NCI-H1092 treated with DMSO at 0.1 percent for 48 hours (cell line): ENCODE measurements at regions not wholly inside any gene's neighbourhood (a gene's known extent, or its start where the extent isn't known, plus 50 kb on each side); places are given as distances from the start of the nearest gene placed in this dataset.
"Not testable (repeated sequence)": the region's sequence is repeated elsewhere in the genome, so short reads cannot be mapped to it uniquely, and the experiment has no call there.

Experiments
- DNase-seq: peaks from one replicate; lab custom pipeline; 2025; lab: John Stamatoyannopoulos, UW

DNA sequence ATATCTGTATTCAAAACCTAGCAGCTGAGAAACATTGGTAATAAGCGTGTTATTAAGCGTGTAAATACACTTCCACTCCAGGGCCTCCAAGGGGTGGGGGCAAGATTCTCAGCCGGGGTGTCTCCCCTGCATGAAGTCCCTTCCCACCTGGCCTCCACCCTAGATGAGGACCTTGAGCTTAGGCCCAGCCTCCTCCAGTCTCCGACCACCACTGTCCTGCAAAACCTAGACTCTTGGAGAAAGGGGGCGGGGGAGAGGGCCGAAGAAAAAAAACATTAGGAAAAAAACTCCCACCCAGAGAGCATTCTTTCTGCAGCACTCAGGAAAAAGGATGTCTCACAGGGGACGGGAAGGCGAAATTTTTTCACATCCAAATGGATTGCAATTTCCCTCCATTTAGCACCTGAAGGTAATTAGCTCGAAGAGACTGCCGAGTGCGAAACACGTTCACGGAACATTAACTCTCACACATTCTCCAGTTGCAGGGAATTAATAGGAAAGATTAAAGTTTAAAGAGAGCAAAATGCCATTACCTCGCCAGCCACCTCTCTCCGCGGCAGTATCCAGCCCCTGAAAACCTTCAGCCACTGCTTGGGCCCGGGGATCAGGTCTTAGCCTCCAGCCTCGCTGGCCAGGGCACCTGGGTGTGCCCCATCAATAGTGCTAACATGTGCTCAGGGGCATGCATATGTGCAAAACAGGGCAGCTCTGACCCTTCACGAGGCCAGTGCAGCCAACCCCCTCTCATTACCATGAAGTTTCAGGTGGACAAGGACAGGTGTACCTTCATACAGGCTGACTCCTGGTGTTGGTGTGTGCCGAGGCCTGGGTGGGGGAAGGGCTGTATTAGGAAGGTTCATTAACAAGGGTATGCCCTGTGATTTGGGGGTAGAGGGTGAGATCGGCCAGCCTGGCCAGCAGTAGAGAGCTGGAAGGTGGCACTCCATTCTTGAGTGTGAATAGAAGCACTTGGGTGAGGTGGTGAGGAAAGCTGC lies 77.2 kb downstream of the HIF1AN start:
- no peak for DNase-seq

GRCh38 chr10:100613846-100614245 lies 78.1 kb downstream of the HIF1AN start:
- no peak for DNase-seq

DNA sequence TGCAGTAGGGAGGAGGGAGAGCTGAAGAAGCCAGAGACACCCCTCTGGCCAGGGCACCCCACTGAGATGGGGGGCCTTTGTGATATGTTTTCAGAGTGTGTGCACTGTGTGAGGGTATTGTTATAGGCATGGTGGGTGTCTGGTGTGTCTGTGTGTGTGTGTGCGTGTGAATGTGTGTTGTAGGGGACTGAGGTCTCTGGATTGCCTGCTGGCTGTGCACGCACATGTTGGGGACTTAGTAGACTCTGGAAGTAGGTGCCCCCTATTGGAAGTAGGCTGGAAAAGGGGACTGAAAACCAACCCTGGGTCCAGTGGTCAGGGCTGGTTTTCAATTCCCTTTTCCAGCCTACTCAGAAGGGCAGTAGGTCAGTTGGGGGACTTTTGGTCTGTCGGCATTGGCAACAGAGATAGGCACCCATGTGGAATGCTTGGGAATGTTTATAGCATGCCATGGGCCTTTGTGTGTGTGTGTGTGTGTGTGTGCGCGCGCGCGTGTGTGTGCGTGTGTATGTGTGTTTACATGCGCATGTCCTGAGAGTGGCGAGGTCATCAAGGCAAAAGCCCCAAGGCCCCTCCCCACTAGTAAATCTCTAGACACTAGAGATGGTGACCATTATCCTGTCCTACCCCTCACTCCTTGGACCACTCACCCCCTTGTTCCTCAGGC lies 78.8 kb downstream of the HIF1AN start:
- DNase-seq: no peak

DNA sequence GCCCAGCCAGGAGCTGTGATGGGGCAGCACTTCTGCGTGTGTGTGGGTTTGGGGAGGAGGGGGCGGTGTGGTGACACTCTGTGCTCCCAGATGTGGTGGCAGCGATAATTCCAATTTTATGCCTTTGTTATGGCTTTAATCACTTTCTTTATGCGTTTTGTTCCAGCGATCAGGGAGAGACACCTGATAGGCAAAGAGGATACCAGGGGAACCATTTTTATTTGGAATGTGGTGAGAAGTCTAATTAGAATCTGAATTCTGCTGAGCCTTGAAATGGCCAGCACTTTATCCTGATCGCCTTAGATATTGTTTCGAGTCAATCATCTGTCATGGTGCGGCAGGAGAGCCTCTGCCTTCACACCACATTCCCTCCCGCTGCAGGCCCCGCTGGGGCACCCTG lies 79.5 kb downstream of the HIF1AN start:
- no peak for DNase-seq

DNA sequence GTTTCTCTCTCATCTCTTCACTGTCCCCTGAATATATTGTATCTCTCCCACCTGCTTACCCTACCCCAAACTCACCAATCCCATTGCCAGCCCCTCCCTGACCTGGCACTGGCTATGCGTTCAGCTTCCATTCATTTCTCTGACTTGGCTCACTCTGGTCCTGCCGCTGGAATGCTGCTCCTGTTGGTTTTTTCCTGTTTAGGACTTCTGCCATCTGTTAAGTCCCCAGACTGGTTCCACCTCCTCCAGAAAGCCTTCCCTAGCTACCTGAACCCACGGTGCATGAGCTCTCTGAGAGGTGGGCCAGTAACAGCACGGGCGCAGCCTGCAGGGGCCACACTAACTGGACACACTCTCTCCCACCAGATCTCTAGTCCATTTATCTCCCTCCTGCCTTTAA lies 80.2 kb downstream of the HIF1AN start:
- no peak for DNase-seq

DNA sequence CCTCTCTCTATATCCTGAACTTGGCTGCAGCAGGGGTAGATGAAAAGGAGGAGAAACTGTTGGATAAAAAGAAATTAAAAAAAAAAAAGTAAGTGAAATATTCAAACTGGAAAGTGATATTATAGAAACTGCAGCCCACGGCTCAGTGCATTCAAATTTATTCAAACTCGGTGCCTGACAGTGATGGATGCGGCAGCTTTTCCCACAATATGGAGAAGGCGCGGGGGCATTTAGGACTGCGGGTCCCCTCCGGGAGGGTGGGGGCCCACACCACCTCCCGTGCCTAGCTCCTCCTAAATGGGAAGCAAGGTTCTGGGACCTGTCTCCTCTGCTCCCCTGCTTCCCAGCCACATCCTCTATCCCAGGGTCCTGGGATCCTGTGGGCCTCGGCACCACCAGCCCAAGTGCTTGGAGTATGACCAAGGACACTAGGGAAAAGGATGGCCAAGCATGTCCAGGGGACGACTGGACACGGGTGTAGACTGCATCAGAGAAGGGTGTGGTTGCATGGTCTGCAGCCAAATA lies 82.4 kb downstream of the HIF1AN start:
- no peak for DNase-seq

GRCh38 chr10:100618632-100619255 lies 83.0 kb downstream of the HIF1AN start:
- no peak for DNase-seq

DNA sequence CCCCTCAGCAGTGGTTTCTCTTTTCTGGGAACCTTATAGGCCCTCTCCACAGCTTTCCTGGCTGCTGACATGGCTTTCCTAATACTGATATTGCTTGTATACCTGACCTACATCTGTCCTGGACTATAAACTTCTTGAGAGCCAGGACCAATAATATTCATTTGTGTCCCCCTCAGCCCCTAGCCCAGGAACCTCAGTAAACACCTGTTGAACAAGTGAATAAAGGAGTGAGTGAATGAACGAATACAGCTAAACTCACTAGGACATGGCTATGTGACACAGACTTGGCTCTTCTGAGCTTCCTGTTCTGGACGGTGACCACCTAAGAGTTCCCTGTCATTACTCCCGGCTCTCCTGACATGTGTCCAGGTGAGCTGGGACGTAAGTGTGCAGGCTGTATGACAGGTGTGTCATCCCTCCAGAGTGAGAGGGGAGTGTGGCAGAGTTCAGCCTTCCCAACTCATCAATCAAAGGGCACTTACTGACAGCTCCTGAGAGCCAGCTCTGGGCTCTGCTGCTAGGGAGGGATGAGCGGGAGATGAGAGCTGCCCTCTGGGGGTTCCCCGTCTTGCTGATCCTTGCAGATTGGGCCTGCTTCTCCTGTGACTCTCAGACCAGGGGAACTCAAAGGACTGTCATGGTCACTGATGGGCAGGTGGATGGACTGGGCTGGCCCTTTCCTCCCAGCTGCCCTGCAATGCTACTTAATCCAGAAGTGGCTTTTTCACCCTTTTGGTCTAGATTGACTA lies 84.5 kb downstream of the HIF1AN start:
- DNase-seq: no peak

GRCh38 chr10:100621360-100622205 lies 85.8 kb downstream of the HIF1AN start:
- no peak for DNase-seq

DNA sequence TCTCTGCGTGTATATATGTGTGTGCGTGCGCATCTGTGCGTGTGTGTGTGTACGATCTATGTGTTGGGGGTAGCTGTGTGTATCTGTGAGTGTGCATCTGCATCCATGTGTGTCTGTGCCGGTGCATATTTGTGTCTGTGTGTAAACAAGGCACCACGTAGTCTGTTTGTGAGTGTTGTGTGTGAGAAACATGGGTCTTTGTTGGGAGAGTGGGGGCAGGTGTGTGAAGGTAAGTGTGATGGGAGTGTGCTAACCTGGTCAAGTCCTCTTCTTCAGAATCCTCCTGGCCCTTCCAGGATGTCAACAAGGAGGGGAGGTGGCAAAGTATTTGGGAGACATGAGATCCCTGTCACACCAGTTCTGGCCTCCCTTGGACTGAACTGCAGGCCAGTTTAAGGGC lies 87.2 kb downstream of the HIF1AN start:
- DNase-seq: no peak

DNA sequence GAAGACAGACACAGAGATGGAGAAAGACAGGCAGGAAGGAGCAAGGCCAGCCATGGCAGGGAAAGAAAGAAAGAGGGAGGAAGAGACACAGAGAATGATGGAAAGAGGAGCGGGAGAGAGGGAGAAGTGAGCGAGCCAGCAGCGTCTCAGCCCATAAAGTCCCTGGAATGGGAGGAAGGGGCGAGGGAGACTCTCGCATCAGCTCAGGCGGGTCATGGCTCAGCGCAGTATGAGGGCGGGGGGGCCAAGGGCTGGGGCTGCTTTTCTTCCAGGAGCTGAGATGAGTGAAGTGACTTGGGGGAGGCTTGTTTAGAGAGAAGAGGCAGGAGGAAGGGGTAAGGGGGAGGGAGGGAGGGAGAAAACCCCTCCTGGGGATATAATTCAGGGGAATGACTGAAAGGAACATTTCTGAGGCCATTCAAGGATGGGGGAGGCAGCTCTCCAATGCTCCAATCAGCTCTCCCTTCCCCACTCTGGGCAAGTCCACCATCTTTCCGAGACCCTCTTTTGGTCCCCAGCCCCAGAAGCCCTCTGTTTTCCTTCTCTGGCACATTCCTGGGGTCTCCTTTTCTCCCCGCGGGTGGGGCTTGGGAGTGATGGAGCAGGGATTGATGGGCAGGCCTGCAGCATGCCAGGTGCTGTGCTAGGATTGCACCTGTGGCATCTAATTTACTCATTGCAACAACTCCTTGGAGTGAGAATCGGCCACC lies 87.9 kb downstream of the HIF1AN start:
- DNase-seq: no peak

DNA sequence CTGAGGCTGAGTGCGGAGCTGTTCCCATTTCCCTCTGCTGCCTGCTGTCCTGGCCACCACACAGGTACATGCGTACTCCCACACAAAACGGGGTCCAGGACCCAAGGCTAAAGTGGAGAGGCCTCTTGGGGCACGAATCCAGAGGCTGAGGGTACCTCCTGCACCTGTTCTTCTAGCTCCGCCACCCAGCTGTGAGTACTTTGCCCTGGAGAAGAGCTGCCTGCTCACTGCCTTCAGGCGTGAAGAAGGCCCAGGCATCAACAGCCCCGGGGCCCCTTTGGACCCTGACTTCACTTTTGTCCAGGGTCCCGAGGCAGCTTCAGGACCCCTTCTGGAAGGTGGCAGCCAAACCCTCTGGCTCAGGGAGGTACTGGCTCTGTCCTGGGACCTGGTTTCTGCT lies 88.6 kb downstream of the HIF1AN start:
- DNase-seq: no peak

- no peak for DNase-seq
These were observed 90.1 kb downstream of the HIF1AN start for GRCh38 chr10:100625816-100626215.

GRCh38 chr10:100628061-100628460 lies 92.3 kb downstream of the HIF1AN start:
- no peak for DNase-seq

DNA sequence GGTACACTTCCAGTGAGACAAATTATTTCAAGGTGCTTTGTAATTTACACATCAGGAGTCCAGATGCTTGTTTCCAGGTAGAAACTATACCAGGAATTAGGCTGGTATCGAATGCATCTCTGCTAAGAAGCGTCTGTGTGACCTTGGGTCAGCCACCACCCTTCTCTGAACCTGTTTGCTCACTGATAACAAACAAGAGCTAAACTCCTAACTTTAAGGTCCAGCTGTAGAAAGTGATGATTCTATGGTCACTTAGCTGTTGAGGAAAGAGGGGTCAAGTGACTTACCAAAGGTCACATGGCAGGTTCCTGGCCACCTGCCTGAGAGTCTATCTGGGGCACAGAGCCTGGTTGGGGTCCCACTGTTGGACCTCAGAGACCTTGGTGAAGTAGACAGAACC lies 95.4 kb downstream of the HIF1AN start:
- no peak for DNase-seq

DNA sequence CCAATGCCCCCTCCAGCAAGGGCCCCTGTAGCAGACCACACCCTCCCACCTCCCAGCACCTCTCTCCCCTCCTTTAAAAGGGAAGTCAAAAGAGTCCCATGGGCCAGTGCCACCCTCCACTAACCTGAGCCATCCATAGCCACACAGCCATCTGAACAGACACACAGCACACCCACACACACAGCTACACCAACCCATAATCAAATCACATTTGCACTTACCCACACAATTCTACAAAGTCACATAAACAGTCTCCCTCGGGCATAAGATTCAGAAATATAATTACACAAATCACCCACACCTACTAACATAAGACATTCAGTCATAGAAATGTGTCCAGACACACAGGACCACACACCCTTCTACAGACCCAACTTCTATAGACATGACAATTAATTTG lies 96.3 kb downstream of the HIF1AN start:
- DNase-seq: no peak

GRCh38 chr10:100634034-100634433 lies 98.3 kb downstream of the HIF1AN start:
- DNase-seq: no peak

GRCh38 chr10:100636848-100637553 lies 101.3 kb downstream of the HIF1AN start:
- DNase-seq: no peak

- peak; percentile 2 for DNase-seq
These were observed 102.0 kb downstream of the HIF1AN start for GRCh38 chr10:100637785-100638184.

- not testable (repeated sequence) for DNase-seq
These were observed 103.2 kb downstream of the HIF1AN start for GRCh38 chr10:100638969-100639368.
